Mesendoderm (in vitro differentiated cells): ENCODE measurements at regions not wholly inside any gene's neighbourhood (a gene's known extent, or its start where the extent isn't known, plus 50 kb on each side); places are given as distances from the start of the nearest gene placed in this dataset.
A peak's percentile ranks its signal among the peaks of the same experiment; 100 is the strongest.

Experiments used
- DNase-seq: peaks from one replicate; pipeline ENCODE4 v3.0.0; 2013
- H2AK5ac ChIP-seq: 2 replicates; pipeline ENCODE4 v1.6.1; 2013; ENCODE audit warnings: low read length, inconsistent platforms
- H2BK120ac ChIP-seq: 2 replicates; pipeline ENCODE4 v1.6.1; 2013; ENCODE audit warnings: low read depth, mild to moderate bottlenecking, low read length, moderate library complexity, mixed read lengths
- H2BK15ac ChIP-seq: replicated peaks from 2 replicates; pipeline ENCODE4 v1.6.1; 2013; ENCODE audit warnings: low read depth, mild to moderate bottlenecking, moderate library complexity
- H2BK5ac ChIP-seq: 2 replicates; pipeline ENCODE4 v1.6.1; 2013; ENCODE audit warnings: low read length, inconsistent platforms
- H3K18ac ChIP-seq: 2 replicates; pipeline ENCODE4 v1.6.1; 2013; ENCODE audit warnings: mild to moderate bottlenecking, low read length, mixed read lengths
- H3K23ac ChIP-seq: one replicate; pipeline ENCODE4 v1.6.1; 2013; ENCODE audit warnings: low read length
- H3K27ac ChIP-seq: 2 replicates; pipeline ENCODE4 v1.5.1; 2013; ENCODE audit warnings: low read depth, mild to moderate bottlenecking, inconsistent platforms, low read length, moderate library complexity
- H3K27me3 ChIP-seq: 2 replicates; pipeline ENCODE4 v1.6.1; 2013; ENCODE audit warnings: low read length, control low read depth, mild to moderate bottlenecking, inconsistent platforms; ENCODE audit not compliant: insufficient read depth, poor library complexity
- H3K36me3 ChIP-seq: 2 replicates; pipeline ENCODE4 v1.6.1; 2013; ENCODE audit warnings: low read length, inconsistent platforms; ENCODE audit not compliant: control insufficient read depth, insufficient read depth
- H3K4ac ChIP-seq: one replicate; pipeline ENCODE4 v1.6.1; 2013; ENCODE audit warnings: low read depth, mild to moderate bottlenecking, low read length, moderate library complexity
- H3K4me1 ChIP-seq: 2 replicates; pipeline ENCODE4 v1.6.1; 2013; ENCODE audit warnings: low read depth, low read length, inconsistent platforms; ENCODE audit not compliant: control insufficient read depth
- H3K4me2 ChIP-seq: 2 replicates; pipeline ENCODE4 v1.6.1; 2013; ENCODE audit warnings: low read length
- H3K4me3 ChIP-seq: 2 replicates; pipeline ENCODE4 v1.5.1; 2013; ENCODE audit warnings: mild to moderate bottlenecking, low read length
- H3K56ac ChIP-seq: one replicate; pipeline ENCODE4 v1.6.1; 2013; ENCODE audit warnings: low read length
- H3K79me1 ChIP-seq: 2 replicates; pipeline ENCODE4 v1.6.1; 2013; ENCODE audit warnings: low read length, inconsistent platforms
- H3K79me2 ChIP-seq: 2 replicates; pipeline ENCODE4 v1.6.1; 2013; ENCODE audit warnings: mild to moderate bottlenecking, low read length; ENCODE audit not compliant: control insufficient read depth, insufficient read depth
- H3K9ac ChIP-seq: 2 replicates; pipeline ENCODE4 v1.6.1; 2013; ENCODE audit warnings: low read length, inconsistent platforms
- H4K5ac ChIP-seq: one replicate; pipeline ENCODE4 v1.6.1; 2013; ENCODE audit warnings: low read length
- H4K8ac ChIP-seq: one replicate; pipeline ENCODE4 v1.6.1; 2013; ENCODE audit warnings: low read depth, mild to moderate bottlenecking, control low read depth, low read length, moderate library complexity
- WGBS: extraction: QIAGEN DNeasy Blood & Tissue Kit; methylation state at CpG from one replicate; pipeline ENCODE4 v1.1.7; 2013; ENCODE audit warnings: low lambda C conversion rate, missing lambda C conversion rate; ENCODE audit not compliant: insufficient coverage; ENCODE audit errors: extremely low coverage; 5-methylcytosine and 5-hydroxymethylcytosine counted together

DNA sequence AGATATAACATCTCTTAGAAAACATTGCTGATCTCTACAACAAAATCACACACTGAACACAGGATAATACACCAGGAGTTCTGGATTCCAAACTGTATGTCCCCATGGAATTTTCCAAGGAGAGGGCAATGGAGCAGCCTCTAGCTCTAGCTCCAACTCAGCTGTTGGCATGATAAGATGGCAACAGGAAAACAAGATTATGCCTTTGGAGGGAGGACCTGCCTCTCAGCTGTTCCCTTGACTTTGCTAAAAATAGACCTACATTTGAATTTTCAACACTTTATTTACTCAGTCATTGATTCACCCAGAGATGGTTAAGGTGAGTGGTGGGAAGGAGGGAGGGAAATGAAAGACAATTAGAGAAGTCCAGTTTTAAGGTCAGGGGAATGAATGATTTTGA, 246.7 kb downstream of the ALDH8A1 start:
- Histone ChIP-seq H3K56ac (no peak overlapping the region), H3K27me3 (no peaks in the 10 kb centered on the region), H3K4me2 (no peak overlapping the region), H2BK15ac (no peak overlapping the region), H3K36me3 (no peaks in the 10 kb centered on the region), H3K4me3 (no peak overlapping the region), H3K79me1 (no peaks in the 10 kb centered on the region), H3K79me2 (no peaks in the 10 kb centered on the region), H3K4me1 (peaks cover 5% of the 10 kb centered on the region), H2AK5ac (no peak overlapping the region), H3K9ac (no peak overlapping the region), H3K4ac (no peak overlapping the region), H3K23ac (no peak overlapping the region), H3K27ac (no peak overlapping the region), H4K5ac (no peak overlapping the region), H4K8ac (no peak overlapping the region), H2BK5ac (no peak overlapping the region), H2BK120ac (no peak overlapping the region), H3K18ac (no peak overlapping the region)
- peak; percentile 23 for DNase-seq

DNA sequence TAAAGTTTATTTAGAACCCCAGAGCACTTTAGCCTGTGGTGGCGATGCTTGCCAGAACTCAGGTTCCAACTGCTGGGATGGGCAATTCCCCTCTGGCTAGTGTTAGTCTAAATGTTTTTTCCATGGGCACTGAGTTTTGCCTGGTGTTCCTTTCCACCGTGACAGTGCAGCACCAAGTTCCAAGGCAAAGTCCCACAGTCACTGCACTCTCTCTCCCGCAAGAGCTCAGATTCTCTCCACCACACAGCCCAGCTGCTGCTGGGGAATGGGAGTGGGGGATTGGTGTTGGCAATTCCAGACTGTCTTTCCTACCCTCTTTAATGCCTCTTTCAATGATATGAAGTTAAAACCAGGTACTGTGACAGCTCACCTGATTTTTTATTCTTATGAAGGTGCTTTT, 247.6 kb downstream of the ALDH8A1 start:
- H3K79me2 ChIP-seq: no peaks in the 10 kb centered on the region
- H2BK120ac ChIP-seq: no peak overlapping the region
- H4K5ac ChIP-seq: no peak overlapping the region
- no peak overlapping the region for H3K18ac ChIP-seq
- no peak overlapping the region for H3K23ac ChIP-seq
- H3K4me3 ChIP-seq: no peak overlapping the region
- H2AK5ac ChIP-seq: no peak overlapping the region
- no peak overlapping the region for H2BK15ac ChIP-seq
- H3K36me3 ChIP-seq: no peaks in the 10 kb centered on the region
- no peak overlapping the region for H4K8ac ChIP-seq
- H3K9ac ChIP-seq: no peak overlapping the region
- H3K4ac ChIP-seq: no peak overlapping the region
- no peaks in the 10 kb centered on the region for H3K27me3 ChIP-seq
- no peak overlapping the region for H3K56ac ChIP-seq
- H3K4me1 ChIP-seq: peaks cover 4% of the 10 kb centered on the region
- H3K79me1 ChIP-seq: no peaks in the 10 kb centered on the region
- no peak overlapping the region for H3K27ac ChIP-seq
- H3K4me2 ChIP-seq: no peak overlapping the region
- no CpG with 5 or more reads among the region's 3 CpGs for WGBS
- no peak for DNase-seq
- H2BK5ac ChIP-seq: no peak overlapping the region

DNA sequence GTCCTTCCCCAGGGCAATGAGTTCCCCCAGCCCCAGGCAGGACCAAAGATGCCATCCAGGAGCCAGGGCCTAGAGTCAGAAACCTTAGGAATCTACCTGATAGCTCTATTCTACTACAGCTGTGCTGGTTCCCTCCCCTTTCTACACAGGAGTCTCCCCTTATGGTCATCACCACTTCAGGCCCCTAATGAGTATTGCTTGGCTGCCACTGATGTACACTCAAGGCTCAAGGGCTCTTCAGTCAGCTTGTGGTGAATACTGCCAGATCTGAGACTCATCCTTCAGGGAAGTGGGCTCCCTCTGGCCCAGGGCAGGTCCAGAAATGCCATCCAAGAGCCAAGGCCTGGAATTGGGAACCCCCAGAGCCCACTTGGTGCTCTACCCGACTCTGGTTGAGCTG, 248.6 kb downstream of the ALDH8A1 start:
- DNase-seq: no peak
- no peak overlapping the region for H2AK5ac ChIP-seq
- H3K36me3 ChIP-seq: no peaks in the 10 kb centered on the region
- no peak overlapping the region for H3K4me3 ChIP-seq
- H2BK5ac ChIP-seq: no peak overlapping the region
- H3K4ac ChIP-seq: no peak overlapping the region
- H3K27ac ChIP-seq: no peak overlapping the region
- H3K4me2 ChIP-seq: no peak overlapping the region
- H2BK15ac ChIP-seq: no peak overlapping the region
- no peak overlapping the region for H3K23ac ChIP-seq
- H3K79me2 ChIP-seq: no peaks in the 10 kb centered on the region
- no peaks in the 10 kb centered on the region for H3K79me1 ChIP-seq
- no peak overlapping the region for H4K8ac ChIP-seq
- H3K27me3 ChIP-seq: no peaks in the 10 kb centered on the region
- H3K4me1 ChIP-seq: no peaks in the 10 kb centered on the region
- H3K18ac ChIP-seq: no peak overlapping the region
- H3K56ac ChIP-seq: no peak overlapping the region
- no CpG with 5 or more reads among the region's 1 CpG for WGBS
- H4K5ac ChIP-seq: no peak overlapping the region
- no peak overlapping the region for H3K9ac ChIP-seq
- H2BK120ac ChIP-seq: no peak overlapping the region

DNA sequence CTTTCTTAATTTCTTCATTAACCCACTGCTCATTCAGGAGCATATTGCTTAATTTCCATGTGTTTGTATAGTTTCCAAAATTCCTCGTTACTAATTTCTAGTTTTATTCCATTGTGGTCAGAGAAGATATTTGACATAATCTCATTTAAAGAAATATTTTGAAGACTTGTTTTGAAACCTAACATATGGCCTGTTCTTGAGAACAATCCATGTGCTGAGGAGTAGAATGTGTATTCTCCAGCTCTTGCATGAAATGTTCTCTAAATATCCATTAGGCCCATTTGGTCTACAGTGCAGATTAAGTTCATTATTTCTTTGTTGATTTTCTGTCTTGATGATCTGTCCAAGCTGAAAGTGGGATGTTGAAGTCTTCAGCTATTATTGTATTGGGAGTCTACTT, 251.7 kb downstream of the ALDH8A1 start:
- no peak overlapping the region for H3K18ac ChIP-seq
- no peaks in the 10 kb centered on the region for H3K79me2 ChIP-seq
- H2BK5ac ChIP-seq: no peak overlapping the region
- H3K36me3 ChIP-seq: no peaks in the 10 kb centered on the region
- H3K4ac ChIP-seq: no peak overlapping the region
- H3K56ac ChIP-seq: no peak overlapping the region
- H3K4me1 ChIP-seq: no peaks in the 10 kb centered on the region
- H3K9ac ChIP-seq: no peak overlapping the region
- no peak overlapping the region for H2BK120ac ChIP-seq
- H3K79me1 ChIP-seq: no peaks in the 10 kb centered on the region
- H3K4me2 ChIP-seq: no peak overlapping the region
- H2BK15ac ChIP-seq: no peak overlapping the region
- WGBS: no CpG with 5 or more reads among the region's 1 CpG
- H4K8ac ChIP-seq: no peak overlapping the region
- H3K27me3 ChIP-seq: no peaks in the 10 kb centered on the region
- no peak overlapping the region for H3K4me3 ChIP-seq
- no peak overlapping the region for H3K27ac ChIP-seq
- DNase-seq: no peak
- no peak overlapping the region for H4K5ac ChIP-seq
- H3K23ac ChIP-seq: no peak overlapping the region
- no peak overlapping the region for H2AK5ac ChIP-seq

DNA sequence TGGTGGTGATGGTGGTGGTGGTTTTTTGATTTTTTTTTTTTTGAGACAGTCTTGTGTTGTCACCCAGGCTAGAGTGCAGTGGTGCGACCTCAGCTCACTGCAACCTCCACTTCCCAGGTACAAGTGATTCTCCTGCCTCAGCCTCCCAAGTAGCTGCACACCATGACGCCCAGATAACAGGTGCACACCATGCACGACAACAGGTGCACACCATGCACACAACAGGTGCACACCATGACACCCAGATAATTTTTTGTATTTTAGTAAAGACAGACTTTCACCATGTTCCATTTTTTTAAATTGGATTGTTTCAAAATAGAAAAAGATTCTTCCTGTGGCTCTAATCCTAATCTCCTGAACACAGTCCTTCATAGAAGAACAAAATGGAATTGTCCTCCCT, 257.9 kb downstream of the ALDH8A1 start:
- no peaks in the 10 kb centered on the region for H3K36me3 ChIP-seq
- H3K27me3 ChIP-seq: no peaks in the 10 kb centered on the region
- no peak overlapping the region for H2BK15ac ChIP-seq
- no peak overlapping the region for H3K9ac ChIP-seq
- no peaks in the 10 kb centered on the region for H3K79me1 ChIP-seq
- H3K27ac ChIP-seq: no peak overlapping the region
- no peaks in the 10 kb centered on the region for H3K4me1 ChIP-seq
- H3K18ac ChIP-seq: no peak overlapping the region
- no peak overlapping the region for H3K4me2 ChIP-seq
- no peak overlapping the region for H3K56ac ChIP-seq
- no peak overlapping the region for H4K5ac ChIP-seq
- no peak overlapping the region for H2BK120ac ChIP-seq
- no peaks in the 10 kb centered on the region for H3K79me2 ChIP-seq
- no peak overlapping the region for H2BK5ac ChIP-seq
- H3K4ac ChIP-seq: no peak overlapping the region
- H3K23ac ChIP-seq: no peak overlapping the region
- H3K4me3 ChIP-seq: no peak overlapping the region
- WGBS: no CpG with 5 or more reads among the region's 3 CpGs
- DNase-seq: no peak
- no peak overlapping the region for H2AK5ac ChIP-seq
- no peak overlapping the region for H4K8ac ChIP-seq

DNA sequence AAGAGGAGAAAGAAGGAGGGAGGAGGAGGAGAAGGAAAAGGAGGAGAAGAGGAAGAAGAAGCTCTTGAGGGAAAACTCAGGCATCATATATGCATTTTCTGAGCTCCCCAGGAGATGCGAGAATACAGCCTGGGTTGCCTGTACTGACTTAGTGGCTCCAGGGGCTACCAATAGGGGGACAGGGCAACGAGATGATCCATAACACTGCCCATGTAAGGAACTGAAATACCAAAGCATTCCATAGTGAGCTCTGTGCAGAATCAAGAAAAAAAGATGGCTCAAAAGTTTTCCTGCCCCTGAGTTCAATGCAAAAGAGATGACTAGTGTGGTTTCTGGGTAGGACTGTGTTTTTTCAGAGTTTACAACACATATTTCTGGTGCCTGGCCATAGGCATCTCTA, 258.7 kb downstream of the ALDH8A1 start:
- DNase-seq: no peak
- Histone ChIP-seq H3K9ac (no peak overlapping the region), H3K4me2 (no peak overlapping the region), H3K4me3 (no peak overlapping the region), H3K23ac (no peak overlapping the region), H3K4me1 (no peaks in the 10 kb centered on the region), H3K79me1 (no peaks in the 10 kb centered on the region), H3K27ac (no peak overlapping the region), H3K4ac (no peak overlapping the region), H3K79me2 (no peaks in the 10 kb centered on the region), H3K36me3 (no peaks in the 10 kb centered on the region), H2AK5ac (no peak overlapping the region), H3K18ac (no peak overlapping the region), H2BK15ac (no peak overlapping the region), H3K56ac (no peak overlapping the region), H2BK120ac (no peak overlapping the region), H3K27me3 (no peaks in the 10 kb centered on the region), H4K5ac (no peak overlapping the region), H4K8ac (no peak overlapping the region), H2BK5ac (no peak overlapping the region)
- WGBS: no CpG with 5 or more reads among the region's 2 CpGs
